Esophagus squamous epithelium (tissue), 4 donors: ENCODE measurements at regions not wholly inside any gene's neighbourhood (a gene's known extent, or its start where the extent isn't known, plus 50 kb on each side); places are given as distances from the start of the nearest gene placed in this dataset.

Source experiments
- CTCF ChIP-seq, 6 experiments: fragments of 450-650 bp in 4 of 6; fragments of 200-600 bp in 2 of 6; sonication (generic) in 2 of 6; IDR thresholded peaks; one replicate each; pipeline ENCODE4 v1.5.1; 2016 to 2019; ENCODE audit warnings: antibody characterized with exemption in 6 of 6, mild to moderate bottlenecking in 4 of 6, moderate library complexity in 4 of 6
- POLR2A ChIP-seq, 4 donors: fragments of 450-650 bp; IDR thresholded peaks; one replicate each; pipeline ENCODE4 v1.6.1; 2017; ENCODE audit warnings: antibody characterized with exemption in 4 of 4, mild to moderate bottlenecking in 4 of 4, moderate library complexity in 3 of 4

GRCh38 chrX:13902406-13902805 lies 85.5 kb upstream of the GPM6B start:
- TF ChIP-seq CTCF (IDR thresholded peaks at IDR 0.05), result no peak
- no peak for TF ChIP-seq POLR2A (IDR thresholded peaks at IDR 0.05)
